GM23338 (cell line): ENCODE measurements at regions not wholly inside any gene's neighbourhood (a gene's known extent, or its start where the extent isn't known, plus 50 kb on each side); places are given as distances from the start of the nearest gene placed in this dataset.

Experiments used
- ATAC-seq: fragments of 200-7000 bp; cut with Tn5 transposase; 3 replicates; pipeline ENCODE4 v1.9.1; 2020
- DNase-seq: peaks from one replicate; pipeline ENCODE4 v3.0.0-alpha.2; 2015; ENCODE audit warnings: low spot score
- H2AFZ ChIP-seq: fragments of 200-600 bp; sonication (generic); 2 replicates; pipeline ENCODE4 v1.8.0; 2016; ENCODE audit warnings: antibody characterized with exemption, mild to moderate bottlenecking, moderate library complexity
- H3F3A ChIP-seq: fragments of 200-600 bp; sonication (generic); replicated peaks from 2 replicates; pipeline ENCODE4 v1.8.0; 2017; ENCODE audit warnings: antibody characterized with exemption, mixed run types, low read depth
- H3K27ac ChIP-seq: fragments of 200-600 bp; sonication (generic); 2 replicates; pipeline ENCODE4 v1.6.1; 2016; ENCODE audit warnings: low read depth
- H3K27me3 ChIP-seq: fragments of 200-600 bp; sonication (generic); 2 replicates; pipeline ENCODE4 v1.8.0; 2016; ENCODE audit warnings: mild to moderate bottlenecking, mixed run types, moderate library complexity; ENCODE audit not compliant: insufficient read depth
- H3K36me3 ChIP-seq: fragments of 200-600 bp; sonication (generic); 2 replicates; pipeline ENCODE4 v1.8.0; 2016; ENCODE audit warnings: mild to moderate bottlenecking; ENCODE audit not compliant: insufficient read depth
- H3K4me1 ChIP-seq: fragments of 200-600 bp; sonication (generic); 2 replicates; pipeline ENCODE4 v1.8.0; 2016; ENCODE audit warnings: mild to moderate bottlenecking, moderate library complexity; ENCODE audit not compliant: insufficient read depth
- H3K4me2 ChIP-seq: fragments of 200-600 bp; sonication (generic); 2 replicates; pipeline ENCODE4 v1.7.1; 2017; ENCODE audit warnings: mixed run types
- H3K4me3 ChIP-seq: fragments of 200-600 bp; sonication (generic); 2 replicates; pipeline ENCODE4 v1.6.1; 2016; ENCODE audit warnings: mixed run types
- H3K79me2 ChIP-seq: fragments of 200-600 bp; sonication (generic); replicated peaks from 2 replicates; pipeline ENCODE4 v1.8.0; 2017; ENCODE audit warnings: mild to moderate bottlenecking; ENCODE audit not compliant: insufficient read depth
- H3K9me2 ChIP-seq: fragments of 200-600 bp; sonication (generic); 2 replicates; pipeline ENCODE4 v1.8.0; 2017; ENCODE audit not compliant: insufficient read depth
- H4K20me1 ChIP-seq: fragments of 200-600 bp; sonication (generic); replicated peaks from 2 replicates; pipeline ENCODE4 v1.8.0; 2017; ENCODE audit warnings: mild to moderate bottlenecking; ENCODE audit not compliant: insufficient read depth
- H3K27ac Mint-ChIP-seq: 2 replicates; pipeline ENCODE4 v1.8.0; 2020; ENCODE audit warnings: inconsistent platforms, mild to moderate bottlenecking, moderate library complexity, mixed read lengths
- H3K27me3 Mint-ChIP-seq: 3 replicates; pipeline ENCODE4 v1.8.0; 2022; ENCODE audit warnings: low read depth, mild to moderate bottlenecking, moderate library complexity, mixed read lengths, inconsistent platforms; ENCODE audit not compliant: insufficient read depth, poor library complexity
- H3K36me3 Mint-ChIP-seq: 3 replicates; pipeline ENCODE4 v1.8.0; 2021; ENCODE audit warnings: low read depth, mild to moderate bottlenecking, inconsistent platforms, moderate library complexity, mixed read lengths
- H3K4me1 Mint-ChIP-seq: 3 replicates; pipeline ENCODE4 v1.8.0; 2020; ENCODE audit warnings: mild to moderate bottlenecking, inconsistent platforms, mixed read lengths
- H3K4me3 Mint-ChIP-seq: 3 replicates; pipeline ENCODE4 v1.8.0; 2021; ENCODE audit warnings: moderate library complexity, mild to moderate bottlenecking, inconsistent platforms, mixed read lengths
- H3K9me3 Mint-ChIP-seq: 3 replicates; pipeline ENCODE4 v1.8.0; 2020; ENCODE audit warnings: moderate library complexity, mild to moderate bottlenecking, inconsistent platforms, mixed read lengths
- CREB1 ChIP-seq: fragments of 250-450 bp; sonication (Bioruptor Pico); IDR thresholded peaks from 2 replicates; pipeline ENCODE4 v1.5.0; 2020; ENCODE audit warnings: low read depth, mild to moderate bottlenecking, moderate library complexity
- CTCF ChIP-seq, 2 experiments: fragments of 200-600 bp in 1 of 2; sonication (generic) in 1 of 2; conservative IDR thresholded peaks; 2 replicates each; pipeline versions ENCODE4 v1.5.1 to v1.6.1; 2016 to 2017; ENCODE audit warnings: antibody characterized with exemption in 2 of 2, low read depth in 2 of 2, mild to moderate bottlenecking in 2 of 2, moderate library complexity in 1 of 2
- ETS1 ChIP-seq: IDR thresholded peaks from 2 replicates; pipeline ENCODE4 v1.6.1; 2016; ENCODE audit warnings: antibody characterized with exemption
- EZH2 ChIP-seq: fragments of 200-600 bp; sonication (generic); IDR thresholded peaks from one replicate; pipeline ENCODE4 v1.8.0; 2017; ENCODE audit warnings: antibody characterized with exemption, mild to moderate bottlenecking, low read depth; ENCODE audit not compliant: unreplicated experiment
- EZH2phosphoT487 ChIP-seq: fragments of 200-600 bp; sonication (generic); IDR thresholded peaks from one replicate; pipeline ENCODE4 v1.8.1; 2018; ENCODE audit warnings: antibody characterized with exemption; ENCODE audit not compliant: unreplicated experiment
- JUNB ChIP-seq: IDR thresholded peaks from one replicate; pipeline ENCODE4 v1.6.1; 2016; ENCODE audit warnings: antibody characterized with exemption; ENCODE audit not compliant: unreplicated experiment
- NANOG ChIP-seq: IDR thresholded peaks from 2 replicates; pipeline ENCODE4 v1.6.1; 2016; ENCODE audit warnings: antibody characterized with exemption, borderline replicate concordance
- POLR2AphosphoS5 ChIP-seq: IDR thresholded peaks from 2 replicates; pipeline ENCODE4 v1.6.1; 2016; ENCODE audit warnings: antibody characterized with exemption, low read depth
- REST ChIP-seq: IDR thresholded peaks from one replicate; pipeline ENCODE4 v1.6.1; 2018; ENCODE audit warnings: antibody characterized with exemption; ENCODE audit not compliant: unreplicated experiment
- STAT1 ChIP-seq: IDR thresholded peaks from one replicate; pipeline ENCODE4 v1.6.1; 2016; ENCODE audit warnings: antibody characterized with exemption; ENCODE audit not compliant: unreplicated experiment
- ZNF114 ChIP-seq: fragments of 250-450 bp; sonication (Bioruptor Pico); IDR thresholded peaks from 2 replicates; pipeline ENCODE4 v1.5.0; 2020; ENCODE audit warnings: mild to moderate bottlenecking, moderate library complexity
- ZNF331 ChIP-seq: fragments of 250-450 bp; sonication (Bioruptor Pico); IDR thresholded peaks from 2 replicates; pipeline ENCODE4 v1.5.0; 2020; ENCODE audit warnings: low read depth, mild to moderate bottlenecking, moderate library complexity
- ZNF462 ChIP-seq: fragments of 250-450 bp; sonication (Bioruptor Pico); IDR thresholded peaks from 2 replicates; pipeline ENCODE4 v1.5.0; 2020; ENCODE audit warnings: mild to moderate bottlenecking, moderate library complexity

DNA sequence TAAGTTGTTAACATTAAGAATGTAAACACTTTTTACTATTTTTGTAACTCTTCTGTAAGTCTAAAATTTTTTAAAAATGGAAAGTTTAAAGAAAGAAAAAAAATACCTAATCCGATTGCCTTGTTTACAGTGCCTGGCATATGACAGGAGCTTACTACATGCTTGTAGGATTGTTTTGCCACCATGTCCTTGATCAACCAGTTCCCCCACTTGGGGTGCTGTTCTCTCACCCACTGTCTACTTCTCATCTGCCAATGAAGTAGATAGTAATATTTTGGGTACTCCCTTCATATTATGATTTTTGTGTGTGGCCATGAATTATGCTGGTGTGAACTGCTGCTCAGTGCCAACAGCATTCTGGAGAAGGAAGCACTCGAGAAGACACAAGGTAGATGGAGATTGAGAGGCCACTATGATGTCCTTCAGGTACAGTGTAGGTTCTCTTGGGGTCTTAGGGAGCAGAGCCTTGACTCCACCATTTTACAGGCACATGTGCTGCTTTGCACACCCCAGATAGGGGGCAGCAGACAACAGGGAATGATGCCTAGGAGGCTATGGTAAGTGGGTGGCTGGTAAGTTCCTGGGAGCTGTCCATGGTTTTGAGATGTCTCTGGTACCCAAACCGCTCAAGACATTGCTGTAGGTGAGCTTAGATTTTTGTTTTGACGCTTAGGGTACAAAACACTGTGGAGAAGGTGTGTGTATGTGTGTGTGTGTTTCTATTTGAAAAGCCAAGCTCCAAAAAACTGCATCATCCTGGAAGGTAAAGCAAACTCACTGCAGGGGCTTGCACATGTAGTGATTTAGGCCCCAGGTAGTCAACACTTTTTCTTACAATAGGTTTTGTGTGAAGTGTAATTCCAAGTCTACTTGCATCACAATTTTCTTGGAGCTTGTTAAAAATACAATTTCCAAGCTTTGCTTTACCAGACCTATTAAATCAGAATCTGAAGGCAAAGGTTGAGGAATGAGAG, 494.5 kb upstream of the LARGE1 start:
- ATAC-seq = peak; percentile 99
- Histone ChIP-seq H3K27ac (no peak overlapping the region), H3K4me3 (no peak overlapping the region), H3K36me3 (no peaks in the 10 kb centered on the region), H3K4me2 (no peak overlapping the region), H3K79me2 (no peaks in the 10 kb centered on the region), H3K9me2 (no peaks in the 10 kb centered on the region), H4K20me1 (no peaks in the 10 kb centered on the region), H3K4me1 (peaks cover 6% of the 10 kb centered on the region), H3F3A (no peaks in the 10 kb centered on the region), H2AFZ (no peak overlapping the region), H3K27me3 (no peaks in the 10 kb centered on the region)
- no peaks in the 10 kb centered on the region for H3K4me1 Mint-ChIP-seq
- no peak overlapping the region for H3K27ac Mint-ChIP-seq
- no peaks in the 10 kb centered on the region for H3K27me3 Mint-ChIP-seq
- H3K9me3 Mint-ChIP-seq = peaks cover 31% of the 10 kb centered on the region
- no peak overlapping the region for H3K4me3 Mint-ChIP-seq
- peaks cover 4% of the 10 kb centered on the region; the same call in 1 of the 3 replicates for H3K36me3 Mint-ChIP-seq
- TF ChIP-seq ETS1 (no peak), EZH2 (no peak), EZH2phosphoT487 (no peak), STAT1 (no peak), POLR2AphosphoS5 (no peak), ZNF462 (peak; percentile 49; the same call in 1 of the 2 replicates), JUNB (no peak), REST (peak; percentile 98), NANOG (no peak), CTCF (conservative IDR thresholded peaks at IDR 0.05; ENCODE audit: low read depth in 2 of 2) (peak; percentile 97 to 98), ZNF114 (CRISPR knock-in tag) (peak; percentile 90; the same call in 1 of the 2 replicates), ZNF331 (CRISPR knock-in tag) (no peak), CREB1 (CRISPR knock-in tag) (no peak)
- DNase-seq = peak; percentile 98
